ENCODE measurements at regions not wholly inside any gene's neighbourhood (a gene's known extent, or its start where the extent isn't known, plus 50 kb on each side); places are given as distances from the start of the nearest gene placed in this dataset.
A peak's percentile ranks its signal among the peaks of the same experiment; 100 is the strongest.

DNA sequence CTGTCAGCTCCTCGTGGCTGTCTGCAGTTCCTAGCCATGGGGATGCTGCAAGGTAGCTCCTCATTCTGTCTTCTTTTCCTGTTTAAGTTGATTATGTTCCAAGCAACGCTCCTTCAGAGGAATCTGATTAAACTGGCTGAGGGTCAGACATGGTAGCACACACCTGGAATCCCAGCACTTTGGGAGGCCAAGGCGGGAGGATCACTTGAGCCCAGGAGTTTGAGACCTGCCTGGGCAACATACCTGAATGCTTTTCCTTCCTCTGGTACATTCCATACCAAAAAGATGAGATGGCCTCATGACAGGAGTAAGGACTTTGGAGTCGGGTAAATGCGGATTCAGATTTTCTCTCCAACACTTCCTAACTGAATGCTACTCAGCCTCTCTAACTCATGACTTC, 246.8 kb upstream of the JARID2 start:
- Histone ChIP-seq H3K79me2 (ENCODE audit: control insufficient read depth, insufficient read depth, low read length) (no peaks in the 10 kb centered on the region), H3K27me3 (ENCODE audit: control insufficient read depth, insufficient read depth, low read length) (no peaks in the 10 kb centered on the region), H4K20me1 (ENCODE audit: control insufficient read depth, extremely low read depth, insufficient read depth, low read length) (no peaks in the 10 kb centered on the region), H3K4me3 (replicated peaks in 1 of 4; ENCODE audit: control extremely low read depth in 1 of 4, insufficient read depth in 1 of 4, low read depth in 3 of 4, low read length in 4 of 4) (no peak overlapping the region), H3K9ac (ENCODE audit: insufficient read depth, low read length) (no peak overlapping the region), H3K4me2 (ENCODE audit: extremely low read depth, insufficient read depth, low read length) (no peak overlapping the region), H3K9me3 (ENCODE audit: control insufficient read depth, insufficient read depth, low read depth, low read length) (no peaks in the 10 kb centered on the region), H2AFZ (ENCODE audit: low read length) (no peak overlapping the region), H3K4me1 (ENCODE audit: control insufficient read depth, extremely low read depth, insufficient read depth, low read length) (no peaks in the 10 kb centered on the region), H3K36me3 (ENCODE audit: control insufficient read depth, insufficient read depth, low read length) (no peaks in the 10 kb centered on the region), H3K27ac (ENCODE audit: insufficient read depth, low read length) (no peak overlapping the region)
- no peak for DNase-seq (ENCODE audit: low read depth in 2 of 2)
- TF ChIP-seq, protein P1, sequence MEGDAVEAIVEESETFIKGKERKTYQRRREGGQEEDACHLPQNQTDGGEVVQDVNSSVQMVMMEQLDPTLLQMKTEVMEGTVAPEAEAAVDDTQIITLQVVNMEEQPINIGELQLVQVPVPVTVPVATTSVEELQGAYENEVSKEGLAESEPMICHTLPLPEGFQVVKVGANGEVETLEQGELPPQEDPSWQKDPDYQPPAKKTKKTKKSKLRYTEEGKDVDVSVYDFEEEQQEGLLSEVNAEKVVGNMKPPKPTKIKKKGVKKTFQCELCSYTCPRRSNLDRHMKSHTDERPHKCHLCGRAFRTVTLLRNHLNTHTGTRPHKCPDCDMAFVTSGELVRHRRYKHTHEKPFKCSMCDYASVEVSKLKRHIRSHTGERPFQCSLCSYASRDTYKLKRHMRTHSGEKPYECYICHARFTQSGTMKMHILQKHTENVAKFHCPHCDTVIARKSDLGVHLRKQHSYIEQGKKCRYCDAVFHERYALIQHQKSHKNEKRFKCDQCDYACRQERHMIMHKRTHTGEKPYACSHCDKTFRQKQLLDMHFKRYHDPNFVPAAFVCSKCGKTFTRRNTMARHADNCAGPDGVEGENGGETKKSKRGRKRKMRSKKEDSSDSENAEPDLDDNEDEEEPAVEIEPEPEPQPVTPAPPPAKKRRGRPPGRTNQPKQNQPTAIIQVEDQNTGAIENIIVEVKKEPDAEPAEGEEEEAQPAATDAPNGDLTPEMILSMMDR (conservative IDR thresholded peaks at IDR 0.05 in 1 of 2, IDR thresholded peaks at IDR 0.05 in 1 of 2; ENCODE audit: low read depth in 1 of 2, low read length in 2 of 2), result no peak
- TF ChIP-seq EZH2 (IDR thresholded peaks at IDR 0.05; ENCODE audit: low read length, missing control alignments), result no peak

DNA sequence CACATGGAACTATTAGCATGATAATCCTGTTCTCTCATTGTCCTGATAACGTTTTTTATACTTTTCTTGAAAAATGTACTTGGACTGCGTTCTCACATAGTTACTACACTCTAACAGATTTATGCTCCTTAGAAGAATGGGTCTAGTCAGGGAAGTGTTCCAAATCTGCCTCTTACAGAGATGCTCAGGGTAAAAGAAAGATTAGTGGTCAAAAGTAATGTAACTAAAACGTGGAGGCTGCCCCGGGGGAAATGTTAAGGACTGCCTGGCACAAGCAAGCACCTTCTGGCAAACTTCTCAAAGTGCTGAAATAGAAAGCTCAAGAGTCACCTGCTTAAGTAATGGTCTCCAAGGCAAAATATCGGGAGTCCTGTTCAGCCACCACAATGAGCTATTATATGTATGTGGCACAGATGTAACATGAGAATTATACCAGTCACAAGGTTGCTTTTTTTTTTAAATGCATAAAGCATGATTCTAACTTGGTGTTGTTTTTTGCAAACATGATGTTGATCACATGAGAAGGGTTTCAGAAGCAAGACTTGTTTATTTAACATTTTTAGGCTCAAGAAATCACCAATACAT, 244.5 kb upstream of the JARID2 start:
- H3K36me3 ChIP-seq (ENCODE audit: control insufficient read depth, insufficient read depth, low read length), result no peaks in the 10 kb centered on the region
- no peak overlapping the region for H3K27ac ChIP-seq (ENCODE audit: insufficient read depth, low read length)
- H3K79me2 ChIP-seq (ENCODE audit: control insufficient read depth, insufficient read depth, low read length), result no peaks in the 10 kb centered on the region
- H3K27me3 ChIP-seq (ENCODE audit: control insufficient read depth, insufficient read depth, low read length), result no peaks in the 10 kb centered on the region
- H3K9me3 ChIP-seq (ENCODE audit: control insufficient read depth, insufficient read depth, low read depth, low read length), result no peaks in the 10 kb centered on the region
- TF ChIP-seq, protein P1 (conservative IDR thresholded peaks at IDR 0.05 in 1 of 2, IDR thresholded peaks at IDR 0.05 in 1 of 2; ENCODE audit: low read depth in 1 of 2, low read length in 2 of 2), result no peak
- TF ChIP-seq EZH2 (IDR thresholded peaks at IDR 0.05; ENCODE audit: low read length, missing control alignments), result no peak
- H3K4me1 ChIP-seq (ENCODE audit: control insufficient read depth, extremely low read depth, insufficient read depth, low read length), result no peaks in the 10 kb centered on the region
- H3K4me2 ChIP-seq (ENCODE audit: extremely low read depth, insufficient read depth, low read length), result no peak overlapping the region
- H4K20me1 ChIP-seq (ENCODE audit: control insufficient read depth, extremely low read depth, insufficient read depth, low read length), result no peaks in the 10 kb centered on the region
- H3K4me3 ChIP-seq (replicated peaks in 1 of 4; ENCODE audit: control extremely low read depth in 1 of 4, insufficient read depth in 1 of 4, low read depth in 3 of 4, low read length in 4 of 4), result no peak overlapping the region
- H2AFZ ChIP-seq (ENCODE audit: low read length), result no peak overlapping the region
- no peak overlapping the region for H3K9ac ChIP-seq (ENCODE audit: insufficient read depth, low read length)
- DNase-seq (ENCODE audit: low read depth in 2 of 2), result peak in 1 of 2 donors; percentile 8

DNA sequence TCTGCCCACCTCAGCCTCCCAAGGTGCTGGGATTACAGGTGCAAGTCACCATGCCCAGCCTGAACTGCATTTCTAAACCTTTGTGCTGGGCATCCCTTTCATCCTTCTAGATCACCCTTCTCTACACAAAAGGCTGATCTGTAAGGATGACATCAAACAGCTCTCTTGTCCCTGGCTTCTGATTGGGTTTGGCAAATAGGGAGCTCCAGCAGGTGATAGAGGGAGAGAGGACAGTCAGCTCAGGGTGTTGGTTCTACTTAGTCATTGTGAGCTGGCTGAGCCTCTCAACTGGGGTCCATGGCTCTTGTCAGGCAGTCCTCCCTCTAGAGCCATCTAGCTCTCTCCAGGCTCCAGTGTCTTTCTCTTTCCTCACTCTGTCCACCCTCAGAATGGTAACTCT, 237.6 kb upstream of the JARID2 start:
- H3K36me3 ChIP-seq (ENCODE audit: control insufficient read depth, insufficient read depth, low read length), result no peaks in the 10 kb centered on the region
- no peak overlapping the region for H3K27ac ChIP-seq (ENCODE audit: insufficient read depth, low read length)
- H4K20me1 ChIP-seq (ENCODE audit: control insufficient read depth, extremely low read depth, insufficient read depth, low read length), result no peaks in the 10 kb centered on the region
- DNase-seq (ENCODE audit: low read depth in 2 of 2), result no peak
- no peak overlapping the region for H2AFZ ChIP-seq (ENCODE audit: low read length)
- no peaks in the 10 kb centered on the region for H3K79me2 ChIP-seq (ENCODE audit: control insufficient read depth, insufficient read depth, low read length)
- no peak overlapping the region for H3K4me3 ChIP-seq (replicated peaks in 1 of 4; ENCODE audit: control extremely low read depth in 1 of 4, insufficient read depth in 1 of 4, low read depth in 3 of 4, low read length in 4 of 4)
- H3K4me1 ChIP-seq (ENCODE audit: control insufficient read depth, extremely low read depth, insufficient read depth, low read length), result no peaks in the 10 kb centered on the region
- no peak overlapping the region for H3K4me2 ChIP-seq (ENCODE audit: extremely low read depth, insufficient read depth, low read length)
- TF ChIP-seq, protein P1 (conservative IDR thresholded peaks at IDR 0.05 in 1 of 2, IDR thresholded peaks at IDR 0.05 in 1 of 2; ENCODE audit: low read depth in 1 of 2, low read length in 2 of 2), result no peak
- TF ChIP-seq EZH2 (IDR thresholded peaks at IDR 0.05; ENCODE audit: low read length, missing control alignments), result no peak
- H3K9ac ChIP-seq (ENCODE audit: insufficient read depth, low read length), result no peak overlapping the region
- no peaks in the 10 kb centered on the region for H3K9me3 ChIP-seq (ENCODE audit: control insufficient read depth, insufficient read depth, low read depth, low read length)
- H3K27me3 ChIP-seq (ENCODE audit: control insufficient read depth, insufficient read depth, low read length), result no peaks in the 10 kb centered on the region
